GM12892 (cell line): ENCODE measurements at regions not wholly inside any gene's neighbourhood (a gene's known extent, or its start where the extent isn't known, plus 50 kb on each side); places are given as distances from the start of the nearest gene placed in this dataset.

Source experiments
- POLR2A ChIP-seq: IDR thresholded peaks from 2 replicates; pipeline ENCODE4 v1.6.1; 2011; ENCODE audit warnings: low read depth, low read length, control low read depth
- TAF1 ChIP-seq: IDR thresholded peaks from 2 replicates; pipeline ENCODE4 v1.6.1; 2011; ENCODE audit warnings: low read depth, mild to moderate bottlenecking, control low read depth, low read length, borderline replicate concordance

DNA sequence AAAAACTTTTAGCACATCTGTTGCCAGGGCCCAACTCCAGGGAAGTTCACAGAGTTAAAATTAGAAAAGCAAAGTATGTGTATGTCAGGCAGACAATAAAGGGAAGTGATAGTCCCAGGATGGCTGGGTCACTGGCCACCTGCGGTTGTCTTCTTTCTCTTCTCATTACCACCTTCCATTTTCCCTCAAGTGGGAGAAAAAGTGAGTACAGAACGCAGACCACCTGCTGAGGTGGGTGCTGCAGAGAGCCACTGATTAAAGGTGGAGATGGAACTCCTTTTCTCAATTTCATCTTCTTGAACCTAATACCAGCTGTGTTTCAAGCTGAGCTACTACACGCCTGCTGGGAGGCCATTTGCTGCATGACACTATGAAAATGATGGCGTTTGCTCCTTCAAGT is 88.8 kb upstream of the PDE4B start:
- no peak for TF ChIP-seq POLR2A
- TF ChIP-seq TAF1, result no peak
